ENCODE measurements at regions not wholly inside any gene's neighbourhood (a gene's known extent, or its start where the extent isn't known, plus 50 kb on each side); places are given as distances from the start of the nearest gene placed in this dataset.

DNA sequence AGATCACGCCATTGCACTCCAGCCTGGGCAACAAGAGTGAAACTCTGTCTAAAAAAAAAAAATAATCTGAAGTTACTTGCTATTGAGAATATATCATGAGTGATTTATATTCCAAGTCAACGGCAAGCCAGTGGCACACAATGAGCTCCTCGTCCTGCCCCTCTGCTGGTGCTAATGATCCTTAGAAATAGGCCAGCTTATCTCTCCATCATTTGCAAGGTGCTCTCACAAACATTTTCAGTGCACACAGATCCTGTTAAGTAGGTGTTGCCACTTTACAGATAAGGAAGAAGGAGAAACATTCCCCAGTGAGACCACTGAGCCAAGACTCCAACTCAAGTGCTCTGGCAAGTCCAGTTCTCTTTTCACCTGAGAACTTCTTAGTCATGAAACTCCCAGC is 91.3 kb upstream of the GPR45 start:
- DNase-seq = no peak

DNA sequence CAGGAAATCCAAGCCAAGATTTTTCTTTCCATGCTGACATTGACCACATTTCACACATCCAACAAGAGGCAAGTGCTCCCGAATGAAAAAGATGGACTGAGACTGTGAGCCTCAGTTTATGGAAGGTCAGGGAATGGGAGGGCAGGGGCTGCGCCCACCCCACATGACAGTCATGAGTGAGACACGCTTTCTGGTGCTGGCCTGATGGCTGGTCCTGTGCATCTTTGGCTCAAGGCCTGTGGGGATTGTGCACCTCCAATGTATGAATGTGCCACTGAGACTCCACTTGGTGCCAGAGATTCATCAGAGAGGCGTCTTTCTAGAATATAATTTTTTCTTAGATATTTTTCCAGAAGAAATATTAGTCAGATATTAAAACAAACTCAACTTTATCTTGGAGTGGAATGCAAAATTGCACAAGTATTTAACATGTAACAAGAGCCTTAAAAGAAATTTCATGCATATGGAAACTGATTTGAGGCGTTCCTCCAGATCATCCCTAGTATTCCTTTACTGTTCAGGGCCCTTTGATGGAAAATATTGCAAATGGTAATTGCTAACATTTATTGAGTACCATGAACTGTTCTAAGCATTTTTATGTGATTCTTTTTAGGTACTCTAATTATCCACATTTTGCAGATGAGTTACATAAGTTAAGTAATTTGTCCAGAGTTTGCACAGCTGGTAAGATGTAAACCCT is 87.3 kb upstream of the GPR45 start:
- no peak for DNase-seq

DNA sequence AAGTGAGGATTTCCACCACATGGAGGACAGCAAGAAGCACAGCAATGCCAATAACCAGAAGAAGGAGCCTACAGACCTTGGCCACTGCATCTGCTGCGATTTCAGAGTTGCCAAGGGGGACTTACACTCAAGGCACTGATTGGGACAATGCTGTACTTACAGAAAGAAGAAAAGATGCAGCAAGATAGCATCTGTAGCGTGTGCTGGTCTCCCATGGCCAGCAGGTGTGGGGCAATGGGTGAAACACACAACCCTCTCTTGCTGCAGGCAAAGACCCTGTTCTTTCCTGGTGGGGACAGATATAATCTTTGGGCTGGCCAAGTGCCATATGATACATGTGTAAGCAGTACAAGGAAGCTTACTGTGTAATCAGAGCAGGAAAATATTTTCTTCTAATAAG is 85.4 kb upstream of the GPR45 start:
- no peak for DNase-seq

DNA sequence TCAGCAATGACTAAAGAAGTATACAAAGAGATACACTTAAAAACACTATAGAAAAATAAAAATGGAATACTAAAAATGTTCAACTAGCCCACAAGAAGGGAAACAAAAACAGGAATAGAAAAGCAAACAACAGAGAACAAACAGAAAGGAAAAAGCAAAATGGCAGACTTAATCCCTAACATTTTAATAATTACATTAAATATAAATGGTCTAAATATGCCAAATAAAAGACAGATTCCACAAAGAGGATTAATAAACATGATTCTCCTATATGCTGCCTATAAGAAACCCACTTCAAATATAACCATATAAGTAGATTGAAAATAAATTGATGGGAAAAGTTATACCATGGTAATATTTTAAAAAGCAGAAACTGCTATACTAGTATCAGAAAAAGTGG is 83.5 kb upstream of the GPR45 start:
- DNase-seq = no peak

DNA sequence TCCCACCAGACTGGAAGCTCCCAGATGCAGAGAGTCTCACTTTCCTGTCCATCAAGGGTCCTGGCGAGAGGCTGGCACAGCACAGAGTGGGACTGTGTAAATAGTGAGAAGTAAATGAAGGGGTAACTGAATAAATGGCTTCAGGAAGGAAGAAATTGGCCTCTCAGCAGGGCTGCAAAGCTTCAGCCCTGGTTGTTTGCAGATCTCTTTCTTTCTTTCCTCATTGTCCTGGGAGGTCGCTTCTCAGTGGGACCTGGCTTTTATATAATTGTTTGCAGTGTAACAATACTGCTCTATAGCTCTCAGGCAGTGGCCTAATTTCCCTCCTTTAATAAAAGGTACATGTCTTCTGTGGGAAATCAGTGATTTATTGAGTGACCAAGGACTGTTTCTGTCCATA is 74.9 kb upstream of the GPR45 start:
- no peak for DNase-seq

DNA sequence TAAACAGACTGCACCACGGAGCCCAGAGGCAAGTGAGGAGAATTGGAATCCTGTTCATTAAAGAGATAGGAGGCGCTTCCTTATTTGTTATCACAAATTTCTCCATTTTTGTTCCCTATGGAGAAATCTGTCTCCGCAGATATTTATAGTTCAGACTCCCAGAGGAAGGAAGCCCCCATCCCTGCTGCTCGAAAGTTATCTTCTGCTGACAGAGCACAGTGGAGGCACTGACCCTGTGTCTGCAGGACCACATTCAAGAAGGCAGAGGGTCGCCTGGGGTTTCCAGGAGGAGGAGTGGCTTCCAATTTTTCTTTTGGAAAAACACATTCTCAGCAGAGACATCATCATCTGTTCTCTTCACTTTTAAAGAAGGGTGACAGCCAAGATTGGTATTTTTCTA is 73.0 kb upstream of the GPR45 start:
- no peak for DNase-seq

DNA sequence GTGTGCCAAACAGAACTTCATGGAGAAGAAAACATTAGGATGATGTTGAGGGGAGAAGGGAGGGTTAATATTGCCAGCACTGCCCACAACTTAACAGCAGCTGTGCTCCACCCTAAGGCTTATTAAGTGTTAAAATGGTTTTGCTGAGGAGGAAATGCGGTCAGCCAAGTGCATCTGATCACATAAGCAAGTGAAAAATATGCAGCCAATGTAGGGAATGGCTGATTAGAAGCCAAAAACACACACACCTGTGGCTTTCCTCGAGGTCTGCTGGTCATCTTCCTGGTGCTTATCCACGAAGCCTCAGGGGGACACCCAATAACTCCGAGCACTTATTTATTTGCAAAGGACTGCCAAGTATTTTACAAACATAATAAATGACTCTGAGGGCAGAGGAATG is 66.3 kb upstream of the GPR45 start:
- DNase-seq = no peak

DNA sequence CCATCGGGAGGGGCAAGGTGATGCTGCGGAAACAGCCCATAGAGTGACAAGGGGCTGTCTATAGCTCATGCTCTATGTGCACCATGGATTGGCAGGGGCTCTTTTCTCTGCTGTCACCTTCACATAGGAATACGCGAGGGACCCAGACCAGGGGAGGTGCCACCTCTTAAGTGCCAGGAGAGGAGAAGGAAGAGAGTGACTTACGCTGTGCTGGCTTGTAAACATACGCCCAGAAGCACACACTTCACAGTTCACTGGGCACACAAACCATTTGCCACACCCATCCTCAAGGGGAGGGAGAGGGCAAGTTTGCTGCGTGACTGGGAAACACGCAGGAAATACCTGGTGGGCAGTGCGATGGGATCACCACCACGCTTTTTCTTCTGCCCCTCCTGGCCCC is 65.1 kb upstream of the GPR45 start:
- DNase-seq = no peak

DNA sequence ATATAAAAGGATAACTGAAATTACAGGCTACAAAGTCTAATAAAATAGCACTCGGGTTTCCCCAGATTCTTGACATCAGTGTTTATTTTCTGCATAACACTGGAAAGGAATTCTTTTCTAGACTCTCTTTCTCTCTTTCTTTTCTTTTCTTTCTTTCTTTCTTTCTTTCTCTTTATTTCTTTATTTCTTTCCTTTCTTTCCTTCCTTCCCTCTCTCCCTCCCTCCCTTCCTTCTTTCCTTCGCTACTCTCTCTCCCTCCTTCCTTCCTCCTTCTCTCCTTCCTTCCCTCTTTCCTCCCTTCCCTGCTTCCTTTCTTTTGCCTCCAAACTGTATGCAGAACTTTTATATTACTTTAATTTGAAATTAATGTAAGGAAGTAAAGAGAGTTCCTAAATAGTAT is 64.5 kb upstream of the GPR45 start:
- no peak for DNase-seq

DNA sequence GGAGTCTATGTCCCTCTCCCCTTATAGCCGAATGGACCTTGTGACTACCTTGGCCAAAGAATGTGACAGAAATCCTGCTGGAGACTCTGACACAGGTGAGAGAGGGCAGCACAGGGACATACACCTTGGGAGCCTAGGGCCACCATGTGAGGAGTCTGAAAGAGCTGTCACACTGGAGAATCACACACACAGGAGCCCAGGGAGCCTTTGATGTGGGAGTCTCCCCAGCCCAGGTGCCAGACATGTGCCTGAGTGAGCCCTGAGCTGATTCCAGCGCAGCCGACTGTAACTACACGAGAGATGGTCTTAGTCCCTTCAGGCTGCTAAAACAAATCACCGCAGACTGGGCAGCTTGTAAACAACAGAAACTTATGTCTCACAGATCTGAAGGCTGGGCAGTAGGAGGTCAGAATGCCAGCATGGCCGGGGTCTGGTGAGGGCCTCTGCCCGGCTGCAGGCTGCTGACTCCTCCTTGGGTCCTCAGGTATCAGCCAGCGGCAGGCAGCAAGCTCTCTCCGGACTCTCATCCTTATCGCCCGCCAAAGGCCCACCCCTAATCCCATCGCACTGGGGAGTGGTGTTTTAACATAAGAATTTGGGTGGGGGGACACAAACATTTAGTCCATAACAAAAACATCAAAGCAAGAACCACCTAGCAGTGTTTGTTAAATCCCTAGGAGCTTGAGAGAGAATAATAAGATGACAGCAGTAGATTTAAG is 63.8 kb upstream of the GPR45 start:
- no peak for DNase-seq

DNA sequence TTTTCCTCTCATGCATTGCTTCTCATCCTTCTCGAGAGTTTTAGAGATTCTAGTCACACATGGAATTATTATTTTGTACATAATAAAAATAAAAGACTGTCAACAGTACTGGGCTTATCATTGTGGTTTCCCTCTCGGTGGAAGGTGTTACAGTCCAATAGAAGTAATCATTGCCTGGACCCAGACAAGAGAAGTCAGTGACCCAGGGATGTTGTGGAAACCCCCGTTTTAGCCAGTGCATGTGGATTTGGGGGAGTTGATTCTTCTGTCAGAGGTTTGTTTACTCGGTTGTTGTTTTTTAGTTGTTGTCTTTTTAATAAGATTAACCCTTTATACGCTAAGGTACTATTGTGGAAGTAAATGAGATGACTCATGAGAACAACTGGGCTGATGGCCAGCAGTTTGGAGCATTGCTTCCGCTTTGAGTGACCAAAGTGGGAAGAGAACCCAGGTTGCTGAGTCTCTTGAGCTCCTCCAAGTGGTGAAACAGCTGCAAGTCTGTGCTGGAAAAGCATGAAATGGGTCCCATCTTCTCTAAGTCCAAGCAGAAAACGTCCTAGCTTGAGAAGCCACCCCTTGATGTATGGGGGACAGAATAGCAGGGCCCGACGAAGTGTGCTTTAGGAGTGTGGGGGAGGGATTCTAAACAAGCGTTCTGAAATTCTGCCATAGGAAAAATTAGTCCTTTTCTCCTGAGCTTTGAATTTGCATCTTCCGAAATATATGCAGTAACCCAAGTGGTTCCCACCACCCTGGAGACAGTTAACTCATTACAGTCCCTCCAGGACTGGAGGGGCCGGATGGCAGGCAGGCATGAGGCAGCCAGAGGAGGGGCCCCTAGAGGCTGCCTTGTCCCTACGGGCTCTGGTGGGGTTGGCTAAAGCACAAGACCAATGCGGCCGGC is 61.8 kb upstream of the GPR45 start:
- peak; percentile 5 for DNase-seq

DNA sequence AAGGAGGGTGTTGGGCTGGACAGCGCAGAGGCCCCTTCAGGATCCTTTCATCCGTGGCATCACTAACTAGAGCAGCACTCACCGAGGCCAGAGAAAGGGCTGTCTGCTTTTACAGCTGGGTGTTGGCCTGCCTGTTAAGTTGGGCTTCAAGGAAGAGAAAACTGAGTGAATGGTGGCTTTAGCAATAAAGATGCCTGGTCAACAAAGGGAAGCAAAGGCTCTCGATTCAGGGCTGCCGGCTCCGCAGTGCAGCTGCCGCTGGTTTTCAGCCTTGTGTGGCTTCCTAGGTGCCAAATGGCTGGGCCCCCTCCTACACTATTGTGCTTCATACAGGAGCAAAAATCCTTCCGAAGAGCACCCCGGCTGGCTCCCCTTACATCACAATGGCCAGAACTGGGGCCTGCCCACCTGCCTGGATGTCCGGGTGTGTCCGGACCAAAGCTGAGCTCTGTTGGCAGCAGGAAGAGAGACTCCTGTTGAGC is 61.0 kb upstream of the GPR45 start:
- no peak for DNase-seq

DNA sequence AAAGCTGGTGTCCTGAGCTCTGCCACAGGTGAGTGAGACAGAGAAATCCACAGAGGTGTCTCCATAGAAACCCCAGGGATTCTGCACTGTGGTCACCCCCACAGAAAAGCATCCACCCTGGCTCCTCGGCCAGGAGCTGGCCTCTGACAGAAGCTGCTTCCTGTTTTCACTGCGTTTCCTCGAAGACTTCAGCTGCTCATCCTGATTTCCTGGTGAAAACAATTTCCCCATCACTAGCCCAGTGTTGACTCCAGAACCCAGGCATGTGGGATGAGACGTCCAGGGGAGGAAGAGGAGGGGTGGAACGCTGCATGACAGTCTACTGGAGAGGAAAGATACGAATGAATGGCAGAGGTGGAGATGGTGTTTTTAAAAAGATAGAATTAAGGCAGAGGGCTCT is 60.3 kb upstream of the GPR45 start:
- no peak for DNase-seq

DNA sequence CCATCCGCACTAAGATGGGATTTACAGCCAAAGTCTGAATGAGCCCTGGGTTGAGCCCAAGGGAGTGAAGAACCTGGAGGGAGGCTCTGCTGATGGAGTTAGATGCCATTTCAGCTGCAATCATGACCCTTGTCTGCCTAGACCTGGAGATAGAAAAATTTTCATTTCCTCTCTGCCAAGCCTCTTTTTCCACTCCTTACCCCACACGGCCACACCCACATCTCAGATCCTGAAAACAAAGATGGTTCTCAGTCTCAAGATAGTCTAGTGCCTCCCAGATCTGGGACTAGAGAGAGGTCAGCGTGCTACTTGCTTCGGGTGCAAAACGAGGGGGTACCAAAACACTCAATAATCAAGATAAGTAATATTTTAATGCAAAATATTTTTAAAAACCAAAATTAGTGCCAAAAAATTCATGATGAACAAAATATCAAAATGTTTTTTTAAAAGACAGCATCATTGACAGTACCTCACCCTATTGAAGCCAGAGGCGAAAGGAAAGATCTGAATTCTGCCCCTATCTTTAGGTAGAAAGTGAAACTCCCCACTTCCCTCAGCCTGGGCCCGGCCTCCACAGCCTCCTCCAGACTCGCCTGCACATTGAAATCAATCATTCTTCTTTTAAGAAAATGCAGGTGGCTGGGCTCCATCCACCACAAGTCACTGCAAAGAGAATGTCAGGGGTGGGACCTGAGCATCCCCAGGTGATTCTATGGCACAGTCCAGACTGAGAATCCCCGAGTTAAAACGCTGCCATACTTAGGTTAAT is 57.8 kb upstream of the GPR45 start:
- no peak for DNase-seq

DNA sequence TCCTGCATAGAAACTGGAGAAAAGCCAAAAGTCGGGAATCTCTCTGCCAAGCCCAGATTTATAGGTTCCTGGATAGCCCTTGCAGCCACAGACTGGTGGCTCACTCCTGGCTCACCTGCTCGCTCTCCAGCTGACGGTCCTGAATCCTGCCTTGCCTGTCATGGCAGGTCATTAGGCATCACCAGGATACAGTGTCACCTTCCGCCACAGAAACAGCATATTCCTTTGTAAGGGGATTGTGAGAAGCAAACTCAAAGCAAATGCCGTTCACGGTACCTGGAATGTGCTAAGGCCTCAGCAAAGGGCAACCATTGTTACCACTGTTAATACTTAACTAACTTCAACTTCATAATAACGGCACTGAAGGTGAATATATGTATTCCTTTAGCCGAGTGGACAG is 57.1 kb upstream of the GPR45 start:
- DNase-seq = no peak

DNA sequence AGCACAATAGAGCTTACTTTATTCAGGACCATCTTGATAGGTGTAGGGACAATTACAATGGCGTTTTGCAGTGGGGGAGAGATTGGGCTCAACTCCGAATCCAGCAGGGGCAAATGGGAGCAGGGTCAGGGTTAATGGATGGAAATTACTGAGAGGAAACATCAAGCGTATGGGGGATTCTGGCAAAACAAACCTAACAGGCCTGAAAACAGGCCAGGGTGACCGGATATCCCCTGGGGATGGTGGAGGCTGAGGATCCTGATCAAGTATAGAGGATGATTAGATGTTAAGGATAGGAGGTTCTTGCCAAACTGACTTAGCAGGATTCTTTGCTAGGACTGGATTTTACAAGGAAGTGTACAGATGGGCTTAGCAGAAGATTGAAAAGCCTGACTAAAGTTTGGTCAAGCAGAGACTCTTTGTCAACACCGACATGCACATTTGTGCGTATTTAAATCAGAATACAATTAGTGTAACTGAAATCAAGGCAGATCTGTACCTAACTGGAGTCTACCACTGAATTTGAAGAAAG is 54.5 kb upstream of the GPR45 start:
- DNase-seq = no peak

DNA sequence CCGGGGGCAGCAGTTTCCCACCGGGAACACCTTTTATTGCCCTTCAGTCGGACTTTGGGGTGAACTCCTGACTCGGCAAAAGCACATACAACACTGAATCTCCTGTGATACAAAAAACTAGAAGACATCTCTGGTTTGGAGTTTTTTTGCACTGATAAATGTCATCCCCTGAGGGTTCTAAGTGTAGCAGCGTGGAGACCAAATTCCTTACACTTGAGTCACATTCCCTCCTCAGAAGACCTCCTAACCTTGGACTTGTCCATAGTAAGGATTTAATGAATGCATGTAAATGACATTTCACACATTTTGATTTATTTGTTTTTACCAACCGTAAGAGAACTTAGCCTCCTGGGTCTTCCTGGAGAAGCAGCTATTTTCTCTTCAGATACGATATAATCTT is 54.0 kb upstream of the GPR45 start:
- DNase-seq = no peak

DNA sequence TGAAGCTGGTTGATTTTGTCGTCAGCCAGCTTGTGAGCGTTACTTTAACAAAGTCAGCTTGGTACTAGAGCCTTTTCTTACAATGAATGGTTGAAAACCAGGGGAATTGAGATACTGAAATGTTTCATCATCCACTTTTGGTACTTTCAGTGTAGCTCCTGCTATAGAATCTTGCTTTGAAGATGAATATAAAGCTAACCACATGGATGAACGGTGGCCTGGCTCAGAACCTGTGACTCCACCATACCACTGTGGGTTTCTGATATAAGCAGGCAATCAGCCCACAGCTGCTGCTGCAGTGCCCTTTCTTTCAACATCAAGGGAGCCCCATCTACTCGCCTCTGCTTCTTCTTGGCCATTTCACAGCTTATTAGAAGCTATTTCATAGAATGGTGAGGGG is 53.2 kb upstream of the GPR45 start:
- no peak for DNase-seq
